NT2/D1 (cell line): ENCODE measurements at regions not wholly inside any gene's neighbourhood (a gene's known extent, or its start where the extent isn't known, plus 50 kb on each side); places are given as distances from the start of the nearest gene placed in this dataset.
A peak's percentile ranks its signal among the peaks of the same experiment; 100 is the strongest.

Experiments
- DNase-seq: peaks from one replicate; pipeline ENCODE4 v3.0.0-alpha.2; 2011; ENCODE audit warnings: low read depth, low spot score
- H3K27me3 ChIP-seq: 2 replicates; pipeline ENCODE4 v1.6.0; 2011; ENCODE audit warnings: mild to moderate bottlenecking; ENCODE audit not compliant: insufficient read length, insufficient read depth
- H3K36me3 ChIP-seq: 2 replicates; pipeline ENCODE4 v1.6.1; 2011; ENCODE audit warnings: mild to moderate bottlenecking, low read length, mixed read lengths; ENCODE audit not compliant: insufficient read depth, insufficient read length
- H3K4me1 ChIP-seq: 2 replicates; pipeline ENCODE4 v1.5.1; 2011; ENCODE audit not compliant: insufficient read depth, insufficient read length
- H3K4me3 ChIP-seq: 2 replicates; pipeline ENCODE4 v1.5.1; 2011; ENCODE audit warnings: low read depth; ENCODE audit not compliant: insufficient read length
- H3K9ac ChIP-seq: 2 replicates; pipeline ENCODE4 v1.6.0; 2011; ENCODE audit warnings: low read depth; ENCODE audit not compliant: insufficient read length
- H3K9me3 ChIP-seq: 2 replicates; pipeline ENCODE4 v1.5.1; 2011; ENCODE audit warnings: mild to moderate bottlenecking, low read length; ENCODE audit not compliant: insufficient read depth
- SUZ12 ChIP-seq: IDR thresholded peaks from 2 replicates; pipeline ENCODE4 v1.6.1; 2011; ENCODE audit not compliant: insufficient read length, insufficient read depth; ENCODE audit errors: extremely low read depth
- YY1 ChIP-seq: IDR thresholded peaks from 2 replicates; pipeline ENCODE4 v1.6.1; 2011; ENCODE audit not compliant: insufficient read length, insufficient read depth
- ZNF274 ChIP-seq: IDR thresholded peaks from 2 replicates; pipeline ENCODE4 v1.6.1; 2011; ENCODE audit warnings: mild to moderate bottlenecking, low read depth, low read length

DNA sequence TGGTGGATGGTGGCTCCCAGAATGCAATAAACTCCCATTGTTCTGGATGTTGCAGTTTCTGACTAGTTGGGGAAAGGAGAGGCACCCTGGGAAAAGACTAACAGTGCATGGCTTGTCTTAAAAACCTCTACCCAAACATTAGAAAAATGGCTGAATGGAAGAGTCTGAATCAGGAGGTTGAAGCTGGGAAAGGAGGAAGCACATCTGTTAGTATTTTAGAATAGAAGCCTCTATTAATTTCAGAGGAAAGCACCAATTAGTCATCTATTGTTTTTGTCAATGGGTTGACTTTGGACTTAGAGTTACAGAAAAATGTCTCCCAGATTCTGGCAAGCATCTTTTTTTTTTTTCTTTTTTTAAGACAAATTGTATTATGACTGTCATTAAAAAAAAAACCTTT, 56.1 kb upstream of the ELMO1 start:
- H3K9ac ChIP-seq: no peak overlapping the region
- no peak for DNase-seq
- TF ChIP-seq ZNF274 (no peak), YY1 (no peak), SUZ12 (no peak)
- H3K36me3 ChIP-seq: no peaks in the 10 kb centered on the region
- no peaks in the 10 kb centered on the region for H3K27me3 ChIP-seq
- no peaks in the 10 kb centered on the region for H3K4me1 ChIP-seq
- H3K4me3 ChIP-seq: no peak overlapping the region
- H3K9me3 ChIP-seq: no peaks in the 10 kb centered on the region

DNA sequence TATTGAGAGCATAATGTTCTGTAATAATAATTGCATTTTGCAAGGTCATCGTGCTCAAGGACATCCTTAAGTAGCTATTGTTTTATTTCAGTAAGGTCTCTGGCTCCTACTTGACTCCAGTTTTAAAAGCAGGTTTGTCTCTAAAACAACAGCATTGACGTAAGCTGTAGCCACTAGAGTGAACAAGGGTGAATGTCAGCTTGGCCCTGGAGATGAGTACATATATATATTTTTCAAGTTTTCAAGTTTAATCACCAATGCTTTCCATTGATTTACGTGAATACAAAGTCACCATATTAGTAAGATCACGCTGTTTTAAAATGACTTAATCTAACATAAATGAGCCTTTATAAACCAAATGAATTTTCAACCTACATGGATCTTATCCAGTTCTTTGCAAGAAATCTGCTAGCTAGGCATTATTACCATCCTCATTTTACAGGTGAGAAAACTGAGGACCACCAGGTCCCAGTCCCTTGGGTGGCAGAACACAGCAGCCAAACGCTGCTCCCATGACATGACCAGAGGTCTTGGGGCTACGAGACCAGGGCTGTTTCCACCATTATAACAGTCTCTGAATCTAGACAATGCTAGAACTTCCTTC, 57.2 kb upstream of the ELMO1 start:
- Histone ChIP-seq H3K9ac (no peak overlapping the region), H3K9me3 (no peaks in the 10 kb centered on the region), H3K4me3 (no peak overlapping the region), H3K27me3 (no peaks in the 10 kb centered on the region), H3K4me1 (no peaks in the 10 kb centered on the region), H3K36me3 (no peaks in the 10 kb centered on the region)
- DNase-seq: no peak
- TF ChIP-seq ZNF274 (no peak), YY1 (no peak), SUZ12 (no peak)

DNA sequence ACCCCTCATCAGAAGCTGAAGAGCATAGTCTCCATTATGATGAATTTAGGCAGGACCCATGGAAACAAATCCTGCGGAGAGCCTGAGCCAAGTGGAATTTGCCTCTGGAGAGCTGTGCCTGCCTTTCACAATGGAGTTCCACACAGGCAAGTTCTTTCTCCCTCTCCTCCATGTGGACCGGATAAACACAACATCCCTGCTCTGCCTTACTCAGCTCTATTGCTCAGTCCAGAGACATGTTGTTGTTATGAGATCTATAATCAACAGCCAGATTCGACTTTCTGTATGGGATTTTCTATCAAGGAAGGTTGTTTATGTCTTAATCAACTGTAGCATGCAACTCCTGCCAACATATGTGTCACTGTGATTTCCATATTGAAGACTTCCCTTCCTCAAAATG, 59.5 kb upstream of the ELMO1 start:
- no peaks in the 10 kb centered on the region for H3K9me3 ChIP-seq
- H3K4me3 ChIP-seq: no peak overlapping the region
- H3K9ac ChIP-seq: no peak overlapping the region
- no peaks in the 10 kb centered on the region for H3K36me3 ChIP-seq
- no peaks in the 10 kb centered on the region for H3K4me1 ChIP-seq
- TF ChIP-seq SUZ12 (no peak), YY1 (no peak)
- DNase-seq: no peak
- H3K27me3 ChIP-seq: no peaks in the 10 kb centered on the region

DNA sequence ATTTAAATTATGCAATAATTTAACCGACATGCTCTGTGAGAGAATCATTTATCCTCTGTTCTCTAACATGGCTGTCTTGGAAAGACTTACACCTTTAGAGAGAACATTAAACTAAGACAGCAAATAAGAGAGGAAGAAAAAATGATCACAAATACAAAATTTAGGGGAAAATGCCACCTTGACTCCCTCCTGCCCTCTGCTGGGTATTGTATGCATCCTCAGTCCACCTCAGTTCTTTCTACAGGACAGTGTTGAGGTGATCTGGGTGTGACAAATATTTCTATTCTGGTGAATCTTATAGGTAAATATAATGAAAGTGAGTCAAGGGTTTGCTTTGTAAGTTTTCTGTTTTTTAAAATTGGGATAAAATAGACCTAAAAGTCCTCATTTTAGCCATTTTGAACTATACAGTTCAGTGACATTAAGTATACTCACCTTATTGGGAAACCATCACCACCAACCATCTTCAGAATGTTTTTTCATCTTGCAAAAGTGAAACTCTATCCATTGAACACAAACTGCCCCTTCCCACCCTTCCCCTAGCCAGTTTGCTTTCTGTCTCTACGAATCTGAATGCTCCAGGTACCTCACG, 61.5 kb upstream of the ELMO1 start:
- Histone ChIP-seq H3K36me3 (no peaks in the 10 kb centered on the region), H3K4me3 (no peak overlapping the region), H3K9me3 (no peaks in the 10 kb centered on the region), H3K9ac (no peak overlapping the region), H3K27me3 (no peaks in the 10 kb centered on the region), H3K4me1 (no peaks in the 10 kb centered on the region)
- peak; percentile 23 for DNase-seq
- TF ChIP-seq YY1 (no peak), ZNF274 (no peak), SUZ12 (no peak)

DNA sequence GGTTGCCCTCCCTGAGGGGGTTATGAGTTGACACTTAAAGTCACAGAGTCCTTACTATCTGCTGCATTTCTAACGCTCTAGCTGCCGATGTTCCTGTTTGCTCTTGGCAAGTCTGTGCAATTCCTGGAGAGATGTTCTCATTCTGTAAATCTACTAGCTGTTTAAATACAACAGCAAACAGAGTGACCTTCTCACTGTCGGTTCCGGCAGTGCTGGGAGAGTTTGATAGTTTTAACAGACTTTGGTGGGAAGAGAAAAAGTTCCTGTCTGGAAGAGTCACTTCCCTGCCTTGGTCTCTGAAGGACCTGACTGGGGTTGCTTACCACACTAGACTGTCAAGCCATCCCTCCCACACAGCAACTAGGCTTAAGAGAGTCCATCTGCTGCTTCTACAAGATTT, 63.3 kb upstream of the ELMO1 start:
- Histone ChIP-seq H3K4me1 (no peaks in the 10 kb centered on the region), H3K4me3 (no peak overlapping the region), H3K27me3 (no peaks in the 10 kb centered on the region), H3K9me3 (no peaks in the 10 kb centered on the region), H3K9ac (no peak overlapping the region), H3K36me3 (no peaks in the 10 kb centered on the region)
- no peak for DNase-seq
- TF ChIP-seq ZNF274: no peak
- no peak for TF ChIP-seq SUZ12
- no peak for TF ChIP-seq YY1

DNA sequence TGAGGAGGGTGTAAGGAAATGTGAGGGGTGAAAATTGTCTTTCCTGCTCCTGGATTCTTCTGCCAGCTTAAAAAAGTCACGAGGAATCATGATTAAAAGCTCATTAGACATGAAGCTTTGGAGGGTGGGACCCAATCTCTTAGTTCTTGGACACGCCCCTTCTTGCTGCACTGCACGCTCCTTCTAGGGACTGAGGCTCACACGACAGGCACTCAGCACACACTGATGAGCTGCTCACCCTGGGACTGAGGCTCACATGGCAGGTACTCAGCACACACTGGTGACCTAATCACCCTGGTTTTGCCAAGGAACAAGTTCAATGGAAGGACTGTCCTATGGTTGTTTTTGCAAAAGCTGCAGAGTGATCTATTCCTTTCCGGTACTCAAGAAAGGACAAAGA, 65.8 kb upstream of the ELMO1 start:
- no peak overlapping the region for H3K9ac ChIP-seq
- no peak for DNase-seq
- TF ChIP-seq SUZ12 (no peak), YY1 (no peak)

DNA sequence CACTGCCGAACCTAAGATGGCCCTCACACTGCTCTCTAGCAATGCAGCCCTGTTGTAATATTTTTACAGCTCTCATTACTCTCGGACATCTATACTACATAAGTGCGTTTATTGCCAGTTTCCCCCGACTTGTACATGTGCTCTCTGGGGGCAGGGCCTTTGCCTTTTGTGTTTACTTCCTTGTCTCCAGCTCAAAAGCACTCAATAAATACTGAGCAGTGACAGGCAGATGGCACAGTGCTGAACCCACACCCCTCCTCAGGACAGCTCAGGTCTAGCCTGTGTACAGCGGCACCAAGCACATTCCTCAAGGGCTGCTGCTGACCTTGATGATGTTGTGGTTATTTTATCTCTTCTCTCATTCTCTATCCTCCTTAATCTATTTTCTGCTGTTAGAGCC, 68.0 kb upstream of the ELMO1 start:
- no peaks in the 10 kb centered on the region for H3K27me3 ChIP-seq
- TF ChIP-seq ZNF274 (no peak), SUZ12 (no peak), YY1 (no peak)
- no peak overlapping the region for H3K4me3 ChIP-seq
- no peaks in the 10 kb centered on the region for H3K9me3 ChIP-seq
- no peaks in the 10 kb centered on the region for H3K4me1 ChIP-seq
- no peaks in the 10 kb centered on the region for H3K36me3 ChIP-seq
- no peak overlapping the region for H3K9ac ChIP-seq
- DNase-seq: no peak

More for the DNA sequence above, 65.8 kb upstream of the ELMO1 start:
- Histone ChIP-seq H3K36me3 (no peaks in the 10 kb centered on the region), H3K27me3 (no peaks in the 10 kb centered on the region), H3K4me3 (no peak overlapping the region), H3K9me3 (no peaks in the 10 kb centered on the region), H3K4me1 (no peaks in the 10 kb centered on the region)
